GM23338 (cell line): ENCODE measurements at regions not wholly inside any gene's neighbourhood (a gene's known extent, or its start where the extent isn't known, plus 50 kb on each side); places are given as distances from the start of the nearest gene placed in this dataset.

Source experiments
- CREB1 ChIP-seq: fragments of 250-450 bp; sonication (Bioruptor Pico); IDR thresholded peaks from 2 replicates; pipeline ENCODE4 v1.5.0; 2020; ENCODE audit warnings: low read depth, mild to moderate bottlenecking, moderate library complexity
- CTCF ChIP-seq, 2 experiments: fragments of 200-600 bp in 1 of 2; sonication (generic) in 1 of 2; conservative IDR thresholded peaks; 2 replicates each; pipeline versions ENCODE4 v1.5.1 to v1.6.1; 2016 to 2017; ENCODE audit warnings: antibody characterized with exemption in 2 of 2, low read depth in 2 of 2, mild to moderate bottlenecking in 2 of 2, moderate library complexity in 1 of 2
- ETS1 ChIP-seq: IDR thresholded peaks from 2 replicates; pipeline ENCODE4 v1.6.1; 2016; ENCODE audit warnings: antibody characterized with exemption
- EZH2 ChIP-seq: fragments of 200-600 bp; sonication (generic); IDR thresholded peaks from one replicate; pipeline ENCODE4 v1.8.0; 2017; ENCODE audit warnings: antibody characterized with exemption, mild to moderate bottlenecking, low read depth; ENCODE audit not compliant: unreplicated experiment
- EZH2phosphoT487 ChIP-seq: fragments of 200-600 bp; sonication (generic); IDR thresholded peaks from one replicate; pipeline ENCODE4 v1.8.1; 2018; ENCODE audit warnings: antibody characterized with exemption; ENCODE audit not compliant: unreplicated experiment
- JUNB ChIP-seq: IDR thresholded peaks from one replicate; pipeline ENCODE4 v1.6.1; 2016; ENCODE audit warnings: antibody characterized with exemption; ENCODE audit not compliant: unreplicated experiment
- NANOG ChIP-seq: IDR thresholded peaks from 2 replicates; pipeline ENCODE4 v1.6.1; 2016; ENCODE audit warnings: antibody characterized with exemption, borderline replicate concordance
- POLR2AphosphoS5 ChIP-seq: IDR thresholded peaks from 2 replicates; pipeline ENCODE4 v1.6.1; 2016; ENCODE audit warnings: antibody characterized with exemption, low read depth
- REST ChIP-seq: IDR thresholded peaks from one replicate; pipeline ENCODE4 v1.6.1; 2018; ENCODE audit warnings: antibody characterized with exemption; ENCODE audit not compliant: unreplicated experiment
- STAT1 ChIP-seq: IDR thresholded peaks from one replicate; pipeline ENCODE4 v1.6.1; 2016; ENCODE audit warnings: antibody characterized with exemption; ENCODE audit not compliant: unreplicated experiment
- ZNF114 ChIP-seq: fragments of 250-450 bp; sonication (Bioruptor Pico); IDR thresholded peaks from 2 replicates; pipeline ENCODE4 v1.5.0; 2020; ENCODE audit warnings: mild to moderate bottlenecking, moderate library complexity
- ZNF331 ChIP-seq: fragments of 250-450 bp; sonication (Bioruptor Pico); IDR thresholded peaks from 2 replicates; pipeline ENCODE4 v1.5.0; 2020; ENCODE audit warnings: low read depth, mild to moderate bottlenecking, moderate library complexity
- ZNF462 ChIP-seq: fragments of 250-450 bp; sonication (Bioruptor Pico); IDR thresholded peaks from 2 replicates; pipeline ENCODE4 v1.5.0; 2020; ENCODE audit warnings: mild to moderate bottlenecking, moderate library complexity

- TF ChIP-seq CTCF (conservative IDR thresholded peaks at IDR 0.05; ENCODE audit: low read depth in 2 of 2), result no peak
- no peak for TF ChIP-seq REST
- TF ChIP-seq EZH2phosphoT487, result no peak
- TF ChIP-seq POLR2AphosphoS5, result no peak
- TF ChIP-seq JUNB, result no peak
- TF ChIP-seq ZNF462 (CRISPR knock-in tag), result no peak
- TF ChIP-seq EZH2, result no peak
- TF ChIP-seq NANOG, result no peak
- no peak for TF ChIP-seq ETS1
- no peak for TF ChIP-seq STAT1
- no peak for TF ChIP-seq CREB1
- TF ChIP-seq ZNF331 (CRISPR knock-in tag), result no peak
- TF ChIP-seq ZNF114, result no peak
Measured at GRCh38 chr11:79699246-79699645, 258.4 kb upstream of the TENM4 start.
